M059J (cell line): ENCODE measurements at regions not wholly inside any gene's neighbourhood (a gene's known extent, or its start where the extent isn't known, plus 50 kb on each side); places are given as distances from the start of the nearest gene placed in this dataset.
A peak's percentile ranks its signal among the peaks of the same experiment; 100 is the strongest.
"Not testable (repeated sequence)": the region's sequence is repeated elsewhere in the genome, so short reads cannot be mapped to it uniquely, and the experiment has no call there.

Experiments used
- DNase-seq: peaks from one replicate; pipeline ENCODE4 v3.0.0-alpha.2; 2012; ENCODE audit warnings: low read depth

DNA sequence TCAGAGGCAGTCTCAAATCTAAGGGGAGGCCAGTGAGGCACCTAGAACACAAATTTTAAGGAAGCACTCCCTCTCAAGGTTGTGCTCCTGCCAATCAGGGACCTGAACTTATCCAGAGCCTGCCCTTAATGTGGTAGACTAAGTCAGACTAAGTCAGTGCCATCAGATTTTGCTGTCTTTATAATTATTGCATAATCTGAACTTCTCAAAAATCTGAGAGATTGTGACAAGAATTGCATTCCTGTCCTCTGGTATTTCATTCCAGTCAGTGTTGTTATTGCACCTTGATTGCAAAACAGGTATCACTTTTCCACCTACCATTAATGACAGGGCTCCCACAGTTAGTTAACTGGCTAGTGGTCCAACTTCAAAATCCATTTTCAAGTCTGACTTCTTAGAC lies 197.1 kb upstream of the HCN1 start:
- no peak for DNase-seq

DNA sequence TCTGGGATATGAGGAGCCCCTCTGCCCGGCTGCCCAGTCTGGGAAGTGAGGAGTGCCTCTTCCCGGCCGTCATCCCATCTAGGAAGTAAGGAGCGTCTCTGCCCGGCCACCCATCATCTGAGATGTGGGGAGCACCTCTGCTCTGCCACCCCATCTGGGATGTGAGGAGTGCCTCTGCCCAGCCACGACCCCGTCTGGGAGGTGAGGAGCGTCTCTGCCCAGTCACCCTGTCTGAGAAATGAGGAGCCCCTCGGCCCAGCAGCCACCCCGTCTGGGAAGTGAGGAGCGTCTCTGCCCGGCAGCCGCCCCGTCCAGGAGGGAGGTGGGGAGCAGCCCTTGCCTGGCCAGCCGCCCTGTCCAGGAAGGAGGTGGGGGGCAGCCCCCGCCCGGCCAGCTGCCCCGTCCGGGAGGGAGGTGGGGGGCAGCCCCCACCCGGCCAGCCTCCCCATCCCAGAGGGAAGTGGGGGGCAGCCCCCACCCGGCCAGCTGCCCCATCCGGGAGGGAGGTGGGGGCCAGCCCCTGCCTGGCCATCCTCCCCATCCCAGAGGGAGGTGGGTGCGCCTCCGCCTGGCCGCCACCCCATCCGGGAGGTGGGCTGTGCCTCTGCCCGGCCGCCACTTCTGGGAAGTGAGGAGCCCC lies 194.4 kb upstream of the HCN1 start:
- not testable (repeated sequence) for DNase-seq

DNA sequence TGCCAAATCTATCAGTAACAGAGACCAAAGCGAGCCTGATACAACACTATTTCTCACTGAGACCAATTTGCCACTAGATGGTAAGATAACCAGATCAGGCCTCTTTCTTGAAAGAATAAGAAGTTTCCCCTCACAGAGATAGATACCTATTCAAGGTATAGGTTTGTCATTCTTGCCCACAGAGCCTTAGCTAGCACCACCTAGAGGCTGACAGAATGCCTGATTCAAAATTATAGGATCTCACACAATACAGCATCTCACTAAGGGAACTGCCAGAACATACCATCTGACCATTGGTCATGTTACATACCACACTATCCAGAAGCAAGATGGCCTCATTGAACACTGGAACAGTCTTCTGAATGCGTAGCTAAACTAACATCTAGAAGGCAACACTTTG lies 166.6 kb upstream of the HCN1 start:
- DNase-seq, result no peak

DNA sequence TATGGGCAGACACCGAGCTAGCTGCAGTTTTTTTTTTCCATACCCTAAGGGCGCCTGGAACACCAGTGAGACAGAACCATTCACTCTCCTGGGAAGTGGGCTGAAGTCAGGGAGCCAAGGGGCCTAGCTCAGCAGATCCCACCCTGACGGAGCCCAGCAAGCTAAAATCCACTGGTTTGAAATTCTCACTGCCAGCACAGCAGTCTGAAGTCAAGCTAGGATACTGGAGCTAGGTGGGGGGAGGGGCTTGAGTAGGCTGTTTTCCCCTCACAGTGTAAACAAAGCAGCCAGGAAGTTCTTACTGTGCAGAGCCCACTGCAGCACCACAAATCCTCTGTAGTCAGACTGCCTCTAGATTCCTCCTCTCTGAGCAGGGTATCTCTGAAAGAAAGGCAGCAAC lies 151.7 kb upstream of the HCN1 start:
- no peak for DNase-seq

DNA sequence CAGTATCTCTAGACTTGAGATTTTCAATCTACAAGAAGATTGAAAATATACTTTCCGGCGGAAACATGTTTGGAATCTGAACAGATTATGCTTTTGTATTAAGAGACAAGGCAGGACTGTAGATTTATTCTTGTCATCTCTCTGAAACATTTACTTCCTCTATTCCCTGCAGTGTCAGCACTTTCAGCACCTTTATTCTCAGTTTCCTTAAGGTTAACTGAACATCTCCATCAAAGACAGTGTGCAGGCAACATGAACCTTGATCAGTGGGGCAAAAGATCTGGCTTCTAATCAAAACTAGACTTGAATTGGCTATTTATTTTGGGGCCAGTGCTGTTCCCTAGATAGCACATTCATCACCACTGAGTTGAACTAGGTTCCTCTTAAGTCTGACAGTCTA lies 129.9 kb upstream of the HCN1 start:
- DNase-seq, result no peak

DNA sequence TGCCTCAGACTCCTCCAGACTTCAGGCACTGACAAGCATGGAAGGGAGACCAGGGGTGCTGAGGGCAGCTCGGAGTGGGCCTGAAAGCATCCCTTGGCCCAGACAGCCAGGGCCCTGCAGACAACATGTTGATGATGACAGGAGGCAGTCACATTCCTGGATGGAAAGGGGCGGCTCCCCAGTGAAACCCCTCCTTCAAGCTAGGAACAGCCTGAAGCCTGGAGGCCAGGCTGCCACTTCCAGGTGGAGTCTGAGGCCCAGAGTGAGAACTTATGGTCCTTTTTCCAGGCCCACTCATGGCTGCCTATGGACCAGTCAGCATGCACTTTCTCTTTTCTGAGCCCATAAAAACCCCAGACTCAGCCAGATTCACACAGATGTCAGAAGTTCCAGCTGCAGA lies 104.2 kb upstream of the HCN1 start:
- DNase-seq, result no peak

DNA sequence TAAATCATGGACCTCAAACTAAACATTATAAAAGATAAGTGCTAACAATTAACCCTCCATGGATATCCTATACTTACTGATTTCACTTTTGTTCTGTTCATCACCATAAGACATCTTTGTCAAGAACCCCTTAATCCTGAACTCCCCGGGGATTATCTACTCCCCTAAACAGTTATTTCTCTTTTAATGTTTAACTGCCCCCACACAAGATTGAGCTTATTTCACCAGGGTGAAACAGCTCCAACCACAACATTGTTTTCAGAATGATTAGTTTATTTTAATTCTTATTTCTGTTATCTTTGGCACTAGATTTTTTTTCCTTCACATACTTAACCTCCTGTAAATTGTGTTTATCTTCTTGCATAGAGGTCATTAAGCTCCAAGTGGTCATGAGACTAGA lies 103.2 kb upstream of the HCN1 start:
- DNase-seq, result no peak

DNA sequence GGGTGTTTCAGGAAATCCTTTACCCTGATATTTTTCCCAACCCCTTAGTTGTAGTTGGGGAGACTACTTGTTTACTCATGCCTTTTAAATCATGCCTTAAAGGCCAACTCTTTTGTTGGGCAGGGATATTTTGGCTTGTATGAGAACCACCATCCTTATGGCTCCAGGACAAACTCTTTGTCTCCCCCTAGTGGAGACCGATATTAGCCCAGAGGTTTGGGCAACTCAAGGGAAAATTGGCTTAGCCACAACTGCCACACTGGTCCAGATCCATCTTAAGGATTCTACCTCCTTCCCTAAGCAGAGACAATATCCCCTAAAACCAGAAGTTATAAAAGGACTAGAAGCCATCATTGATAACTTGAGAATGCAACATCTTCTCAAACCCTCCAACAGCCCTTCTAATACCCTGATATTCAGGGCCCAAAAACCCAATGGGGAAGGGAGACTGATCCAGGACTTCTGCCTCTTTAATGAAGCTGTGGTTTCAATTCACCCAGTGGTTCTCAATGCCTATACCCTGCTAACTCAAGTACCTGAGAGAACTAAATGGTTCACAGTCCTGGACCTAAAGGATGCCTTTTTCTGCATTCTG lies 100.9 kb upstream of the HCN1 start:
- no peak for DNase-seq

DNA sequence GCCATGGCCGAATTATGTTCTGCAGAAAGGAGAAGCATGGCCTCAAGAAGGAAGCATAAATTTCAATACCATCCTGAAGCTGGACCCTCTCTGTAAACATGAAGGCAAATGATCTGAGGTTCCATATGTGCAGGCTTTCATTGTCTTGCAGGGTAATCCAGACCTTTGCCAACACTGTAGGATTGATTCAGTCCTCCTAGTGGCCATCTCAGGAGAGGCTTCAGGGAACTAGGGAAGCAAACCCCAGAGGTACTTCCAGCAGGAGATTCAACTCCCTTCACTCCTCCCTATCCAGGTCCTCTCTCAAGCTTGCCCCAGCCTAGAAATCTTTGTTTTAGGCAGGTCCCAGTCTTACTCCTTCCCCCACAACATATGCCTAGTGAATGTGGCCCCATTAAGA lies 99.3 kb upstream of the HCN1 start:
- no peak for DNase-seq

DNA sequence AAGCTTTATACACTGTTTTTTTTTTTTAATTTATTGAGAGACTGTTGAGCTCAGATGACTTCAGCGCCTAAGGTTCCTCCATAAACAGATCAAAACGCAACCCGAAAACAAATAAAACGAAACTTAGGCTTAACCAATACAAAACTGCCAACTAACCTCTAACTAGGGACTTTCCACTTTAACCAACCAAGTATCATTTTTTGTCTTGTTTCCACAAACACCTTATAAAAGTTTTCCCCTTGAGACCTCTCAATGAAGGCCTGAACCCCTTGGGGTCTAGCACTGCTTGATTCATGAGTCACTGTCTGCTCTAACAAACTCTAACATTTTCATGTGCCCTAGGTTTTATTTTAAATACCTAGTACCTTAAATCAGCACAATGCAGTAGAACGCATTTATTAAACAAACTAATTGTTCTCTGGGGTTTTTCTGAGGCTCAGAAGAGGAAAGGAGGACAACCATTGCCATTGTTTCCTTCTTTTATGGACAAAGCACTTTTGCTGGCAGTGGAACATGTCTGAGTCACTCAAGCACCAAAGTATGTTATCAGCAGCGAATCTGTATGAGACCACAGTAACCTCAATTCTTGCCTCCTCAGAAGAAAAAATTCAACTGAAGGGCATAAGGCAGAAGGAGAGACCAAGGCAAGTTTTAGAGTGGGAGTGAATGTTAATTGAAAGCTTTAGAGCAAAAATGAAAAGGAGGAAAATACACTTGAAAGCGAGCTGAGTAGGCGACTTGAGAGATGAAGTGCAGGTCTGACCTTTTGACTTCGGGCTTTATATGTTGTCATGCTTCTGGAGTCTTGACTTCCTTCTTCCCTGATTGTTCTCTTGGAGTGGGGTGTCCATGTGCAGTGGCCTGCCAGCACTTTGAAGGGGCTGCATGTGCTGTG lies 97.7 kb upstream of the HCN1 start:
- peak; percentile 53 for DNase-seq

DNA sequence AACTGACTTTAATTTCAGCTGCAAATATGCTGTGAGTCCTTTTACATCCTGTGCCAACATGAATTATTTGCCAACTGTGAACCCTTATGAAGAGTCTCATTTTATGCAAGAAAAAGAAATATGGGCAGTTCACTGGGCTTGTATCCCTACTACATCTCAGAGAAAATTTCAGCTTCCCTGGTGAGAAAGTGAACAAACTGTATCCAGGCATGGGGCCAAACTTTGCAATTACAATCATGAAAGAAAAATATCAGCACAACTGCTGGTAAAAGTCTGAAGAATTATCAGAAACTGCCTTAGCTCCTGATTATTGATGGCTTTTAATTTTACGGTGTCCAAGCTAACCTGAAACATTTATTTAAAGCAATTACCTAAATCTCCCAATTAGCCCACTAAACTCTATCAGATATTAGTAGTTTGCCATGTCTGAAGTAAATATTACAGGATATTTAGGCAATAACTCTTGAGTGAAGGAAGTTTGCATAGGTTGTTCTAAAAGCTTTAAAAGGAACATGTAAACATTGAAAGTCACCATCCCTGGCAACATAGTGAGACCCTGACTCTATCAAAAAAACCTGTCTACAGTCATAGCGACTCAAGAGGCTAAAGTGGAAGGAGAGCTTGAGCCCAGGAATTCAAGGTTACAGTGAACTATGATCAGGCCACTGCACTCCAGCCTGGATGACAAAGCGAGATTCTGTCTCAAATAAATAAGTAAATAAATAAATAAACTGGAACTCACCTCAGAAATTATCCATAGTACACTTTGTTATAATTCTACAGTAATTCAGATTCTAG lies 83.9 kb upstream of the HCN1 start:
- DNase-seq, result no peak

DNA sequence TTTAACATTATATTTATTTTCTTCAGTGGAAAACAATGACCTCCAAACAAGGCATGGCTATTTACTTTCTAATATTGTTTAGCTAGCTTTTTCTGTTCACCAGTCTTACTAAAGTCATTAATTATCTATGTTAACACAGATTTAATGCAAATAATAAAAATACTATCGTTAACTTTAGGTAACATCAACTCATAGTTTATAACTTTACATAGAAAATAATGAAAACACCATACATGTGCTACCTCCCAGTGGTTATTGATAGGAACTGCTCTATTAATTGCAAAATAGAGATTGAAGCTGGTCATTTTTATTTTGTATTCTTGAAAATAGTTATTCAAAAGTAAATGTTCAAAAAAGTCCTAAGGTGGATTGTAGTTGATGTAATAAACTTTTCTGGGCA lies 78.3 kb upstream of the HCN1 start:
- no peak for DNase-seq

DNA sequence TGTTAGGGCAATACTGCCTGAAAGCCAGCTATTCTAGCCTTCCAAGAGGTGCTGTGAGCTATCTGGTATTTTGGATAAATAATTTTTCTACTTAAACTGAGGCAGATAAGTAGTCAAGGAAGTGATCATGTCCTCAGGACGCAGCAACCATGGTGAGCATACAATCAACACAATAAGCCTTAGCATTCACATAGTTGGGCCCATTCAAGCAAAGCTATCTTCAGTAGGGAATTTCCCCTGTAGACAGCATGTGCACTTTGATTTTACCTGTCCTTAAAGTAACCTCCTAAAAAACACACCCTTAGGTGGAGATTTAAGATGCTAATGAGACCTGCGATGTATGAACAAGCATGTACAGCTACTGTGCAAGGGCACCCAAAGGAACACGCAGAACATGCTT lies 76.2 kb upstream of the HCN1 start:
- DNase-seq, result no peak

DNA sequence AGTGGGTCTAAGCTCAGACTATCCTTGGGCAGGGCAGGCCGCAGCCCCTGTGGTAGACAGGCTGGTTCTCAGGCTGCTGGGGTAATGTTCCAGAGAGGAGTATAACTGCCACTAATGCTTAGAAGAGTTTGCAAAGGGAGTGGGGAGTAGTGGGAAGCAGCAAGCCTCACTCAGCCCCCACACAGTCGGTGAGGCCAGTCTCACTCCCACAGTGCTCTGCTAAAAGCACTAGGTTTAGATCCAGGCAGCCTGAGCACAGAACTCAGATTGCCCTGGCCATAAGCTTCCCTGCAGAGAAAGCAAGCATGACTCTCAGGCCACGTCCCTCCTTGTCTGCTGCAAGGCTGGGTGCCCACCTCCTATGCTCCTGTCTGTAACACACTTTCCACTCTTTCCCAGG lies 69.4 kb upstream of the HCN1 start:
- no peak for DNase-seq

DNA sequence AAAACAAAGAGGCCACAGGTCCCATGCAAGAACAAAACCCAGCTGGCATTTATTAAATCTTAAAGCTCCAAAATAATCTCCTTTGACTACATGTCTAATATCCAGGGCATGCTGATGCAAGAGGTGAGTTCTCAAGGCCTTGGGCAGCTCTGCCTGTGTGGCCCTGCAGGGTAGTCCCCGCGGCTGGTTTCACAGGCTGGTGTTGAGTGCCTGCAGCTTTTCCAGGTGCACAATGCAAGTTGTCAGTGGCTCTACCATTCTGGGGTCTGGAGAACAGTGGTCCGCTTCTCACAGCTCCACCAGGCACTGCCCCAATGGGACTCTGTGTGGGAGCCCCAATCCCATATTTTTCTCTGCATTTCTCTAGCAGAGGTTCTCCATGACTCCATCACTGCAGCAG lies 54.4 kb upstream of the HCN1 start:
- DNase-seq, result no peak

DNA sequence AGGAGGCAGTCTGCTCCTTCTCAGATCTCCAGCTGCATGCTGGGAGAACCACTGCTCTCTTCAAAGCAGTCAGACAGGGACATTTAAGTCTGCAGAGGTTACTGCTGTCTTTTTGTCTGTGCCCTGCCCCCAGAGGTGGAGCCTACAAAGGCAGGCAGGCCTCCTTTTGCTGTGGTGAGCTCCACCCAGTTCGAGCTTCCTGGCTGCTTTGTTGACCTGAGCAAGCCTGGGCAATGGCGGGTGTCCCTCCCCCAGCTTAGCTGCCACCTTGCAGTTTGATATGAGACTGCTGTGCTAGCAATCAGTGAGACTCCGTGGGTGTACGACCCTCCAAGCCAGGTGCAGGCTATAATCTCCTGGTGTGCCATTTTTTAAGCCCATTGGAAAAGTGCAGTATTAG lies 52.3 kb upstream of the HCN1 start:
- DNase-seq, result not testable (repeated sequence)
